ENCODE measurements at regions not wholly inside any gene's neighbourhood (a gene's known extent, or its start where the extent isn't known, plus 50 kb on each side); places are given as distances from the start of the nearest gene placed in this dataset.

DNA sequence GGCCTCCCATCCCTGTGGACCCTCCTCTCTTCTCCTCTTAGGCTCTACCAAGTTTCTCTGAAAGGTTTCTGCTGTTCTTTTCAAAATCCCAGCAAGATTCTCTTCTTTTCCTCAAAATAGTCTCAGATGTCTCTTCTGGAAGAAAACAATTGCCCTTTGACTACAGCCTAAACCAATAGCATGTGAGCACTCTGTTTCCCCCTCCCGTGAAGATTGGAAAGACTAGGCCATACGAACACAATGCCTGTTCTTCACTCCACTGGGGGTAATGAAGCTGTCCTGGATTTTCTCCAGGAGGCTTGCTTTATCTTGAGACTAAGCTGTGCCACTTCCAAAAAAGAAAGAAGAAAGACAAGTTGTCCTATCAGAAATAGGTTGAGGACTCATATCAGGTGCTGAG is 178.7 kb upstream of the MCTP2 start:
- no peak for DNase-seq

DNA sequence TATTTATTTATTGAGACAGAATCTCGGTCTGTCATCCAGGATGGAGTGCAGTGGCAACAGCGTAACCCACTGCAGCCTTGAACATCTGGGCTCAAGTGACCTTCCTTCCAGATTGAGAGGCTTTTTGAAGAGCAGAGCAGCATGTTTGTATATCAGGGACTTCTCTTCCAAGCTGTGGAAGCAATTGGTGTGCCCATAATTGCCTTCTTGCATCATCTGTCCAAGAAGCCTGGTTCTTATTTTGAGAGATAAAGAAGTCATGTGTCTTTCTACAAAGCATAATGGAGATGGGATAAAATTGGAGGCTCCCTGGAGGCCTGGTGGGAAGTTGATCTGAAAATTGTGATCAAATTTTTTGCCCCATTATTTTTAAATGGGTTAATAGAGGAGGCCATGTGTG is 183.8 kb upstream of the MCTP2 start:
- DNase-seq: no peak

DNA sequence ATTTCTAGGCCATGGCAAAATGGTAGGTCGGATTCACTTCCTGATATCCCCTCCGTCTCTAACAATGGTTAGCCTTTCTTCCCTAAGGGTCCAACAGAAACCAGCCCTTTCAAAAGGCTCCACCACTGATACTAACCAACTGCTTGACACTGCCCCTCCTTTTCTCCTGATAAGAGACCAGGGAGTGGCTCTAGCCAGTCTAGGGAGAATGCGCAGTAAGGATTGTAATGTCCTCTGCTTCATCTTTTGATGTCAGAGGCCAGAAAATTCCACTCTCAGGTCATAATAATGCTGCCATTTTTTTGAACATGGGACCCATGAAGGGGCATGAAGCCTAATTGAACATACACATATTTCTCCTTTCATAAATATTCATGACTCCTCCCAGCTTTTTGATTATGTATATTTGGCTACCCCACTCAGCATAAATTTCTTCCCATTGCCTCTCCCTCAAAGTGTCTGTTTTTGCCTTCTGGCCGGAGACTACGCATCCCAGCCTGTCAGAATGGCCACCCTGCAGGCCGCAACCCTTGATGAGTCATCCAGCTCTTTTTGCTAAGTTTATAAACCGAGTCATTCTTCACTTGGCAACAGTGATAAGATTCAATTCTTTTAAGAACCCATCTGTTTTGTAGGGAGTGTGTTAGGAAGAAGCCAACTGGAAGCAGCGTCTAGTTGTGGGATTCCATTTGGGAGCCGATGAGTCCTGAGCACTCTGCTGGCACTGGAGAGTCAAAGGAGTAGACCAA is 189.0 kb upstream of the MCTP2 start:
- no peak for DNase-seq

DNA sequence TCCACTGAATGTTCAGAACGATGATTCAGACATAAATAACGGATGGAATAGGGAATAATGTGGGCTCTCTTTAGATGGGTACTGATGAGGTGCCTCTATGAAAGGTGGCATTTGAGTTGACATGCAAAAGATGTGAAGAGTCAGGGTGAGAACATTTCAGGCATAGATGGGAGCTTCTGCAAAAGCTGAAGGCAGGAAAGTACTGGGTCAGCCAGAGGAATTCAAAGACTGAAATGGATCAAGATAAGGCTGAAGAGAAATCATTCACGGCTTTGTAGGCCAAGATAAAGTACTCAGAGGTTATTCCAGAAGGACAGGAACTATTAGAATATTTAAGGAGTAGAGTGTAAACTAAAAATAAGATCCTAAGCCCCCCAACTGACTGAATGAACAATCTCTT is 189.6 kb upstream of the MCTP2 start:
- DNase-seq: no peak

DNA sequence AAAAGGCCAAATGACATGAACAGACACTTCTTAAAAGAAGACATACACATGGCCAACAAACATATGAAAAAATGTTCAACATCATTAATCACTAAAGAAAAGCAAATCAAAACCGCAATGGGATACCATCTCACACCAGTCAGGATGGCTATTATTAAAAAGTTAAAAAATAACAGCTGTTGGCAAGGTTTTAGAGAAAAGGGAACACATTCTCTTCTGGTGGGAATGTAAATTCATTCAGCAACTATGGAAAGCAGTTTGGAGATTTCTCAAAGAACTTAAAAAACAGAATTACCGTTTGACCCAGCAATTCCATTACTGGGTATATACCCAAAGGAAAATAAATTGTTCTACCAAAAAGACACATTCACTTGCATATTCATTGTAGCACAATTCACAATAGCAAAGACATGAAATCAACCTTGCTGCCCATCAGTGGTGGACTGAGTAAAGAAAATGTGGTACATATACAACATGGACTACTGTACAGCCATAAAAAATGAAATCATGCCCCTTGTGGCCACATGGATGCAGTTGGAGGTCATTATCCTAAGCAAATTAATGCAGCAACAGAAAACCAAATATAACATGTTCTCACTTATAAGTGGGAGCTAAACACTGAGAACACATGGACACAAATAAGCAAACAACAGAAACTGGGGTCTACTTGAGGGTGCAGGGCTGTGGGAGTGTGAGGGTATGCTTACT is 190.7 kb upstream of the MCTP2 start:
- DNase-seq: no peak

DNA sequence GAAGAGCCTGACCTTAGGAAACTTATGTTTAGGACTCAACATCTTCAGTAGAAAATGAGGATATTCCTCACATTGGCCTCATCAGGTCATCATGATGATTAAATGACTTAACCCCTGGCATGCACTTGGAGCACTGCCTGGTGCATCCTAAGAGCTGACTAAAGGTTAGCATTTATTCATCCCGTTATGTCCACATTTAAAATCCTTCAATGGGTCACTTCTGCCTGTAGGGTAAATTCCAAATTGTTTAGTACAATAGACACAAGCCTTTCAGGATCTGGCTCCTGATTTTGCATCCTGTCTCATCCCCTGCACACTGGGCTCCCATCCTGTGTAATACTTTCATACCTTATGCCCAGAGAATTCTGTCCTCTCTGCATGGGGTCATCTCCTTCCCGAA is 195.2 kb upstream of the MCTP2 start:
- DNase-seq: no peak

DNA sequence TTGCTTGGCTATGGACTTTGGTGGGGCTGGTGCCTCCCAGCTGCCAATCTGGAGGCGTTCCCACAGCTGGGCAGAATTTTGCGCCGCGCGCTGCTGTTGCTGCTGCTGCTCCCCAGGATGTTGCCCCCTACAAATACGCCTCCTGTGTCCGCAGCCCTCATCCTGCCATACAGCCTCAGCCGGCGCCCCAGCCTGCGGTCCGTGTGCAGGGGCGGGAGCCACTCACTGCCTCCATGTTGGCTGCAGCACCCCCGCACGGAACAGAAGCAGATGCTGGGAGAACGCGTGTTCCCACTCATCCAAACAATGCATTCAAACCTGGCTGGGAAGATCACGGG is 197.7 kb upstream of the MCTP2 start:
- no peak for DNase-seq

DNA sequence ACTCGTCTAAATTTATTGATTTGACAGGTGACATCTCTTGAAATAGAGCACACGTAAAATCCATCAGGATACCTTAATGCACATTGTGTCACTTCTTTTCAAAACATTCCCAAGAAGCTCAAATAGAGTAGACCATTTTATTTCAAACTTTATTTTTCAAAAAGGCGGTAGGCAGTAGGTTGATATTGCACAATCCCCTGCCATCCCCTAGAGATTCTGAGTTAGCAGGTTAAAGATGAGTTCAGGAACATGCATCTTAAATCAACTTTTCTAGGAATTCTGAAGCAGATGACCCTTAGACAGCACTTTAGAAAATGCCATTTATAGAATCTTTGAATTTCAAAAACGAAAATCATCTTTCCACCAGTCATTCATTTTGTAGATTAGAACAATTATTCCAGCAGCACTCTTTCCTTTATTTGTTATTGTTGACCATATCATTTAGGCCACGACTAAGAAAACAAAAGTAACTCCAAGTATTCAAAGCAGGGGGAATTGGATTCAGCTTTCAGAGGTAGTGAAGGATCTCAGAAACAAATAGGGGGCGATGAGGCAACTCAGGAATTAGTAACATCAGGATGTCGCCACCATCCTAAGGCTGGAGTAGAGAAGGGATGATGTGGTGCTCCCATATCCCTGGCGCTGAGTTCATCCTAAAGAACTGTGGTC is 198.2 kb upstream of the MCTP2 start:
- no peak for DNase-seq

DNA sequence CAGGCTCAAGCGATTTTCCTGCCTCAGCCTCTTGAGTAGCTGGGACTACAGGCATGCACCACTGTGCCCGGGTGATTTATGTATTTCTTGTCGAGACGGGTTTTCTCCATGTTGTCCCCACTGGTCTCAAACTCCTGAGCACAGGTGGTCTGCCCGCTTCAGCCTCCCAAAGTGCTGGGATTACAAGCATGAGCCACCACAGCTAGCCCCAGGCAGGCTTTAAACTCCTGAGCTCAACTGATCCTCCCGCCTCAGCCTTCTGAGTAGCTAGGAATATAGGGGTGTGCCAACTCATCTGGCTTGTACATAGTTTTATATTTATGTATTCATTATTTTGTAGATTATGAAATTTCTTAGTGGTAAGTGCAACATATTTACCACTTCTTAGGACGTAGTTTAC is 198.8 kb upstream of the MCTP2 start:
- DNase-seq: no peak

DNA sequence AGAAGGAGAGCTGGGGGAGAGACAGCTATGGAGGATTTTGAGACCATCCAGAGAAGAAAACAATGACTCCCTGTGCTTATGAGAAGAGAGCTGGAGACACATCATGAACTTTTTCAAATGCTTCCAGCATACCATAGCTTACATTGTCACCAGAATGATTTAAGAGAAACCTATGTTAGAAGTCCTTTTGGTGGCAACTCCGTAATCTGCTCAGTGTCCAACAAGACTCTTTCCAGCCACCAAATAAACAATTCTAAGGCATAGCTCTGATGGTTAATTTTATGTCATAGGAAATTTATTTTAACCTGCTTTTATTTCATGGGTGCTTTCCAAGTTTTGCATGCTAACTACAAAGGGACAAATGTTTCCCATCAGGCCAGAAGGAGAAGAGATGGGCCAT is 200.3 kb upstream of the MCTP2 start:
- DNase-seq: no peak

DNA sequence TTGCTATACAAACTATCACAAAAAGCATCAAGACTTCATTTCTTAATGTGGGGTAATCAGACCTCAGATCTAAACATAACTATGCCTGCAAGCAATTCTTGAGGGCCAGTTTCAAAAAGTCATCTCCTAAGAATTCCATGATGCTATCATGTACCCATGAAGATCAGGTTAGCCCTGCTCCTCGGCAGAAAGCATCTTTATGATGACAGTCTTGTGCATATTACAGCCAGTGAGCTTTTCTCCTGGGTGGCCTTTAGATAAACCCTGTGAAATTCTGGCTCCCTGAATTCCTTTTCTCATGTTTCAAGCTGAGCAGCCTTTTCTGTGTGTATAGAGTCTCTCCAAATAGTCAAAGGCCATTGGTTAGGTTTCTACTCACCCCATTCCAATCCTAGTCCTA is 201.9 kb upstream of the MCTP2 start:
- DNase-seq: no peak

DNA sequence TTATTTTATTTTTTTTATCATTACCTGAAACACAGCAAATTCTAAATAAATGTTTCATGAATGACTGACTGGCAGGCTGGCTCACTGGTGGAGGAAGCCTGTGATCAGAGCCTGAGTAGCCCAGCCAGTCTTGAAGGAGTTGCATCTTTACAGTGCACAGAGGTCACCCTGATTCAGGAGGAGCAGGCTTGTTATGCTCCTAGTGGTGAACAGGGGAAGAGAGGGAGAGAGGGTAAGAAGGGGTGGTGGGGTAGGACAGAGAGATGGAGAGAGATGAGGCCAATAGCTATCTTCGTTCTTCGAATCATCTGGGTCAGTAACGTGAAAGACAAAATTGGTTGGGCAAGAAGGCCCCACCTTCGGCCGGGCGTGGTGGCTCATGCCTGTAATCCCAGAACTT is 202.6 kb upstream of the MCTP2 start:
- no peak for DNase-seq

DNA sequence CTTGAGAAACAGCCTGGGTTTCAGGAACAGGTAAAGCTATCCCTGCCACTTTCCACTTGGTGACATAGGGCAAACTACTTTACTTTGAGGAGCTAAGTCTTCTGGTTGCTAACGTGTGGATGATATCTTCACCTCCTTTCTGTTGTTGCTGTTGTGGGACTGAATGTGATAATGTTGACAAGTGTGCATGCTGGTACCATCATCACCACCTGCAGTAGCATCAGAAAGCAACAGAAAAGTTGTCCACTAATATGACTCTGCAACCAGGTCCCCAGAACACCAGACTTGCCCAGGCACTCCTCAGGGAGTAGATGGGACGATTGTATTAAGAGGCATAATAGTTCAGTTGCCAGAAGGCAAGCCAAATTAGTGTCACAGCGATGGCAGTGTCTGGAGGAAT is 203.2 kb upstream of the MCTP2 start:
- no peak for DNase-seq

DNA sequence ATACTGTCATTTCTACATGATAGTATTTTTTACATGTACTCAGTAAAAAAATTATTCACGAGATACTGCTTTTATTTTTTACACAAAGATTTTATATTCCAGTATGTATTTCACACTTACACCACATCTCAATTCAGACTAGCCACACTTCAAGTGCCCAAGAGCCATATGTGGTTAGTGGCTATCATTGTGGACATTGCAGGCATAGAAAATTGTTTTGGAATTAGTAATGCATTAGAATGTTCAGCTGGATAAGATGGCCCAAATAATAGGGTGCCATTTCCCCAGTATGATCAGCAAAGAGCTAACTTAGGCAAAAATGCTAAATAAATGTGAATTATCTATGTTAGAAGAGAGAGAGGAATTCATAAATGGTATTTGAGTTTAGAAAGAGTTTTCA is 203.8 kb upstream of the MCTP2 start:
- no peak for DNase-seq

DNA sequence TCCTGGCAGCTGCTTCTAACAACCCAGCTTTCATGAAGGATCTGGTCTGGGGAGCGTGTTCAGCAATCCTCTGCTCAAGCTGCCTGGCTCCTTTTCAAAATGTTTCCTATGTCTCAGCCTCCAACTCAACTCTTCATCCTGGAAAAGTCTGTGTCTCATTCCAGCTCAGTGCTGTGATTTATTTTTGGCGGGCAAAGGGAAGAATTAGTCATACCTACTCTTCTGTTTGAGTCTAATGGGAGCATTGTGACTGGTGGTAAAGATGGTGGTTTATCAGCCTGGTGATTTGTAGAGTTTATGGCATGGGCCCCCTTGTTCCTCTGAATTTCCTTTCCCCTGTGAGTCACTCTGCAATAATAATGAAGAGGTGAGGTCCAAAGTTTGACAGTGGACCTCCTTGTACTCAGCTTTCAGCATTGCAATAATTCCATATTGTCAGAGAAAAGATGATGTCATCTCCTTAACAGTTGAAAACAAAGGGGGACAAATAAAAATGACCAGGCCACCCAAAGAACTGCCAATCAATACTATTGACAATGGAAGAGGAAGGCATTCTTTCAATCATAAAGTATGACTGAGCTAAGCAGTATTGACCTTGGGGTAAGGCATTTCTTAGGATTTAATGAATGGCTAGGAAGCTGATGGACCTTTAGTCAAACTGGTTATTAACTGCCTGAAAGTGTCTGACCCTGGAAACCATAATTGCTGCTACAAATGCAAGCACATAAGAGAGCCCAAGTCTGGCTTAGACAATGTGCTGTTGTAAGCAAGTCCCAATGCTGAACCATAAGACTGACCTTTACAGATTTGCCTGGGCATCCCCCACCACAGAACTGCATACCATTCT is 204.7 kb upstream of the MCTP2 start:
- no peak for DNase-seq

DNA sequence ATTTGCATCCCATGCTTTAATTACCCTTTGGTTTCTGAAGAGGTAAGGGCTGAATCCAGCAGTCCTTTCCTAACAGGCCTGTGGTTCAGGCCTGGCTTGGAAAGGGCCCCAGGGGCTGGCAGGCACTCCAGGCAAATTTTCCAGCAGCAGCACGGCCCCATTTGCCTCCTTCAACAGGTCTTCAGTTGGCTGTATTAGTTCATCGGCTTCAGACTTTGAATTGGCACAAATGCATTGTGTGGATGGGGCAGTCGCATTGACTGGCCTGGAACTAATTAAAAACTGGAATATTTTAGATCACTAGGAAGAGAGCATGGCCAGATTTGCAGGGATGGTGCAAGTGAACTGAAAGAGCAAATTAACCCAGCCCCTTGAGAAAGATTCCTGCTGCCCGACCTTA is 207.8 kb upstream of the MCTP2 start:
- DNase-seq: no peak

DNA sequence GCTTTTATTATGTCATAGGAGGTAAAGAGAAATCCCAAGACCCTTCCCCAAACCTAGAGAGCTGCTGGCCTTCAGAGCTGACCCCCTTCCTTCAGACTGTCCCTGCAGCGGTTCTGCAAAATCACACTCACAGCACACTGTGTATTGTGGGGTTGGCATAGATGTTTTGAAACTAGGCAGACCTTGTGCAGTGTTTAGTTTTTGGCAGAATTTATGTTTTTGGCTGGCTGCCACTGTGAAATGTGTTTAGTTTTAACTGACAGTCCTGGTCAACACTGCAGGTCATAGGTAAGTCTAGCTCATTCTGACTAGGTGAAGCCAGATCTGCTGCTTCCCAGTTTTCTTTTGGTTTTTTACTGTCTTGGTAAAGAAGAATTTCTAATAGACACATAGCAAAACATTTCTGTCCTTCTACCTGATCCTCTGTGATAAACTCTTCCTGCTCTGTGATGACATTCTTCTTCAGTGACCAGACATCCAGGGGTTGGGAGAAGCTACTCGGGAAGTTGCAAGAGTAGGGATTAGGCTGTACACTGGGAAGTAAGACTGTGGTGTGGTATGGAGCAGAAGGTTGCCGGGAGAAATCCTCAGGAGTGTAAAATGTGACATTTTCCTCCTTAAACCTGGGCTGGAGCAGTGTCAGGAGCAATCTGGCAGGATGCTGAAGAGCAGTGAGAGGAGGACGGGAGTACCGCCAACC is 209.6 kb upstream of the MCTP2 start:
- no peak for DNase-seq

DNA sequence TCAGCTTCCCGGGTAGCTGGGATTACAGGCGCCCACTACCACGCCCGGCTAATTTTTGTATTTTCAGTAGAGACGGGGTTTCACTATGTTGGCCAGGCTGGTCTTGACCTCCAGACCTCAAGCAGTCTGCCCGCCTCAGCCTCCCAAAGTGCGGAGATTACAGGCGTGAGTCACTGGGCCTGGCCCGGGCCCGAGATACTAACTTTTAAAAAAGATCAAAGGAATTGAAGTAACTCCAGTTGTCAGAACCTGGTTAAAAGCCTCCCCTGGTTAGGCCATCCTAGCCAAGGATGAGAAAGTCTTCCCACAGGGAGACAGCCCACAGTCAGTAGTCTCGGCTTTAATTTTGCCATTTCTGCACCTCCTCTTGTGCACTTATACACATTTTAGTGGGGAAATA is 212.3 kb upstream of the MCTP2 start:
- no peak for DNase-seq

DNA sequence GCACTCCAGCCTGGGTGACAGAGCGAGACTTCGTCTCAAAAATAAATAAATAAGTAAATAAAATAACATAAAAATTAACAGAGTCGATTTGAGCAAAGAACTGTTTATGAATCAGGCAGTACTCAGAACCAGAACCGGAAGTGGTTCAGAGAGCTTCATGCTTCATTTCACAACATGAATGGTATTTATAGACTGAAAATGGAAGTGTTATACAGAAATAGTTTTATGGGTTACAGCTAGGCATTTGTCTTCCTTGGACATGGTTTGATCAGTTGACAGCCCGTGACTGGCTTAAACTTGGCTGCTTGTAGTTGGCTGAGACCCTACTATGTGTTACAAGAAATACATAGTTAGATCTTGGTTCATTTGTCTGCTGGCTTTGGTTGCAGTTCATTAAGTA is 216.0 kb upstream of the MCTP2 start:
- no peak for DNase-seq

DNA sequence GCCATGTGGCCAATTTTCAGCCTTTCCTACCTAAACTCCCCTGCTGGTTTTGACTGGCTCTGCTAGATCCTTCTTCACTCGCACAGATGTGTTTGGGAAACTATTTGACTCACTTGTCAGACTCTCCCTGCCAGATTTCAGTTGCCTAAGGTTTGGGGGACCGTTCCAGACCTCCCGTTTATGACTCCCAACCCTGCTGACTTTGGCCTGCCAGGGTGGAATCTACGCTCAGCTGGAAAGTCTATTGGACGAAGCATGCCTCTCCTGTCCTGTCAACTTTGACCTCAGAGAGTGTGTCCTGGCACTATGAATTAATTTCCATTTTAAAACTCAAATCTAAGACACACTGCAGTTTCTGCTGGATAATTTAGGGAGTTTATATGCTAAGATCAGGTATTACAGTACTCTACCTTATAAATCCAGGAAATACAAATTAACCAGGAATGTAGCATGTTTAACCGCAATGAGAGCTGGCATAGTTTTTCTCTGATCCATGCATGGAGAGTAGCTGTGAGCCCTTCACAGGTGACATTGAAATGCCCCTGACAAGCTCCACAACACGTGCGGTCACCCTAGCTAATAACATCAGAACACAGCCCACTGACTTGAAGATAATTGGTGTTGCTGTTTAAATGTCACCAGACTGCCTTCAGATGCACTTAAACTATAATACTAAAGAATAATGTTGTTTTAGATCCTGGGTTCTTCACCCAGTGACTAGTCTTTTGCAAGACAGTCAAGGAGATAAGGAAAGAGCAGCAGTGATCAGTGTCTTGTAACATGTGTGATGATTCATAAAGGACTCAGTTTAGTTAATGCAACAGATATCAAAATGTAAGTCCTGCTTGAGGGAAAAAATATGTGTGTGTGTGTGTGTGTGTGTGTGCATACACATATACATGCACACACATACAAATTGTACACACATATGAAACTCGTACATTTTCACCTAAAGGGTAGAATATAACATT is 223.0 kb upstream of the MCTP2 start:
- DNase-seq: no peak

DNA sequence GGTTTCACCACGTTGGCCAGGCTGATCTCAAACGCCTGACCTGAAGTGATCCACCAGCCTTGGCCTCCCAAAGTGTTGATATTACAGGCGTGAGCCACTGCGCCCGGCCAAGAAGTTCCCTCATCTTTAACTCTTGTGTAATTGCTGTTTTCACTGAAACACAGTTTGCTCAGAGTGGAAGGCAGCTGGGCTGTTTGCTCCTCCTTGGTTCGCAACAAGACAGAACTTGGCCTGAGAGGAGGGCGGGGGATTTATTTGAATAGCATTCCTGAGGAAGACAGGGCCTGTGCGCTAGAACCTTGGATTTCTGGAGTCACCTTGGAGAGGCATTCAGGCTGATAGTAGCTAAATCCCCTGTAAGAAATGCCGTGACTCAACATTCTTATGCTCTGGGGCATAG is 226.7 kb upstream of the MCTP2 start:
- no peak for DNase-seq

DNA sequence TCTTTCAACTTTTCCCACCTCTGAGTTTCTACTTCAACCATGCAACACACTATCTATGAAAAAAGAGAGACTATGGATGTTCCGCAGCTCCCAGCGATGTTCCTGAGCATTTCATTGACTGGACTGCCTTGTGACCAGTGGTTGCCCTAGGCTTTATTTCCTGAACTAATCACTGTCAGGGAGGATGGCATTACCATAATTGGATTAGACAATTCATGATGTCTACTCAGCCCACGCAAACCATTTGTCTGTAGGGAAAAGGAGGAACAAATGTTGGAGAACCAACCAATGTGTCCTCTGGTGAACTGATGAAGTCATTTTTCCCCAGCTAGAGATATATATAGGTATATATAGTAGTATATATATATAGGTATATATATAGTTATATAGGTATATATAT is 229.3 kb upstream of the MCTP2 start:
- DNase-seq: no peak

Data from stimulated activated CD4-positive, alpha-beta T cell treated with anti-CD3 and anti-CD28 coated beads, Interleukin-15, amount 100 ng/mL, for 24 hours (primary cell).